OCI-LY3 (cell line): ENCODE measurements at regions not wholly inside any gene's neighbourhood (a gene's known extent, or its start where the extent isn't known, plus 50 kb on each side); places are given as distances from the start of the nearest gene placed in this dataset.

ENCODE experiments used
- CTCF ChIP-seq: fragments of 200-600, 300-600 bp; sonication (generic); IDR thresholded peaks from 2 replicates; pipeline ENCODE4 v1.5.1; 2014; ENCODE audit warnings: antibody characterized with exemption, low read length, low read depth
- EZH2phosphoT487 ChIP-seq: fragments of 200-600 bp; shearing (Covaris generic); IDR thresholded peaks from 2 replicates; pipeline ENCODE4 v1.6.1; 2018; ENCODE audit warnings: antibody characterized with exemption, mixed run types, low read depth

GRCh38 chr1:38728585-38728908, 131.0 kb downstream of the RRAGC start:
- no peak for TF ChIP-seq CTCF
- no peak for TF ChIP-seq EZH2phosphoT487
